ENCODE measurements at regions not wholly inside any gene's neighbourhood (a gene's known extent, or its start where the extent isn't known, plus 50 kb on each side); places are given as distances from the start of the nearest gene placed in this dataset.

GRCh38 chr4:134691915-134692314 is 490.3 kb upstream of the PABPC4L start:
- no peak for TF ChIP-seq CTCF (IDR thresholded peaks at IDR 0.05)
- no peak for TF ChIP-seq POLR2A (IDR thresholded peaks at IDR 0.05)
